Fibroblast of lung (primary cell): ENCODE measurements at regions not wholly inside any gene's neighbourhood (a gene's known extent, or its start where the extent isn't known, plus 50 kb on each side); places are given as distances from the start of the nearest gene placed in this dataset.

Experiments used
- DNase-seq, 2 donors: peaks; one replicate each; pipeline versions ENCODE4 v3.0.0 to v3.0.0-alpha.2; 2010; ENCODE audit warnings: low read depth in 2 of 2
- H2AFZ ChIP-seq: 2 replicates; pipeline ENCODE4 v1.5.1; 2012; ENCODE audit warnings: low read length, control low read depth, inconsistent platforms
- H3K27ac ChIP-seq: 2 replicates; pipeline ENCODE4 v1.5.1; 2011; ENCODE audit warnings: low read length, control low read depth; ENCODE audit not compliant: insufficient read depth
- H3K27me3 ChIP-seq: 2 replicates; pipeline ENCODE4 v1.5.1; 2011; ENCODE audit warnings: mild to moderate bottlenecking, low read length; ENCODE audit not compliant: control insufficient read depth, insufficient read depth
- H3K36me3 ChIP-seq: 2 replicates; pipeline ENCODE4 v1.5.1; 2011; ENCODE audit warnings: low read length; ENCODE audit not compliant: control insufficient read depth, insufficient read depth
- H3K4me1 ChIP-seq: 2 replicates; pipeline ENCODE4 v1.5.1; 2011; ENCODE audit warnings: low read length; ENCODE audit not compliant: control insufficient read depth, insufficient read depth; ENCODE audit errors: extremely low read depth
- H3K4me2 ChIP-seq: 2 replicates; pipeline ENCODE4 v1.5.1; 2011; ENCODE audit warnings: low read length, control low read depth; ENCODE audit not compliant: insufficient read depth; ENCODE audit errors: extremely low read depth
- H3K4me3 ChIP-seq, 4 experiments: fragments of 200-600 bp in 1 of 4; sonication (generic) in 1 of 4; replicated peaks in 1 of 4; 2 replicates each; pipeline ENCODE4 v1.5.1; 2011 to 2016; ENCODE audit warnings: low read length in 4 of 4, low read depth in 3 of 4, mild to moderate bottlenecking in 3 of 4, control low read depth in 2 of 4, inconsistent platforms in 1 of 4, mixed read lengths in 1 of 4; ENCODE audit not compliant: insufficient read depth in 1 of 4; ENCODE audit errors: control extremely low read depth in 1 of 4
- H3K79me2 ChIP-seq: 2 replicates; pipeline ENCODE4 v1.5.1; 2012; ENCODE audit warnings: mild to moderate bottlenecking, low read length, inconsistent platforms; ENCODE audit not compliant: control insufficient read depth, insufficient read depth
- H3K9ac ChIP-seq: 2 replicates; pipeline ENCODE4 v1.5.1; 2011; ENCODE audit warnings: mild to moderate bottlenecking, low read length, control low read depth; ENCODE audit not compliant: insufficient read depth
- H3K9me3 ChIP-seq: 2 replicates; pipeline ENCODE4 v1.5.1; 2012; ENCODE audit warnings: low read depth, low read length; ENCODE audit not compliant: control insufficient read depth, insufficient read depth
- H4K20me1 ChIP-seq: 2 replicates; pipeline ENCODE4 v1.5.1; 2011; ENCODE audit warnings: low read length; ENCODE audit not compliant: control insufficient read depth, insufficient read depth; ENCODE audit errors: extremely low read depth
- CTCF ChIP-seq, 2 donors: IDR thresholded peaks in 1 of 2; conservative IDR thresholded peaks in 1 of 2; 1 replicate in 1 of 2; 2 replicates in 1 of 2; pipeline ENCODE4 v1.5.1; 2011 to 2012; ENCODE audit warnings: low read length in 2 of 2, control low read depth in 1 of 2, inconsistent platforms in 1 of 2, low read depth in 1 of 2, mild to moderate bottlenecking in 1 of 2
- EZH2 ChIP-seq: IDR thresholded peaks from 2 replicates; pipeline ENCODE4 v1.5.1; 2012; ENCODE audit warnings: low read length, control low read depth, mild to moderate bottlenecking; ENCODE audit errors: missing control alignments

- Histone ChIP-seq H3K79me2 (no peaks in the 10 kb centered on the region), H2AFZ (no peak overlapping the region), H3K4me3 (no peak overlapping the region), H3K36me3 (no peaks in the 10 kb centered on the region), H3K4me2 (no peak overlapping the region), H3K27me3 (no peaks in the 10 kb centered on the region), H3K9ac (no peak overlapping the region), H3K27ac (no peak overlapping the region), H3K9me3 (no peaks in the 10 kb centered on the region), H3K4me1 (no peaks in the 10 kb centered on the region), H4K20me1 (no peaks in the 10 kb centered on the region)
- DNase-seq = peak in 1 of 2 donors; percentile 78
- no peak for TF ChIP-seq EZH2
- TF ChIP-seq CTCF (conservative IDR thresholded peaks at IDR 0.05 in 1 of 2, IDR thresholded peaks at IDR 0.05 in 1 of 2; ENCODE audit: low read depth in 1 of 2, low read length in 2 of 2) = no peak
Observed at GRCh38 chr20:47950124-47950912, 165.0 kb upstream of the SULF2 start.

GRCh38 chr20:47949230-47949629 lies 163.9 kb upstream of the SULF2 start:
- no peaks in the 10 kb centered on the region for H3K9me3 ChIP-seq
- H3K27me3 ChIP-seq = no peaks in the 10 kb centered on the region
- H3K9ac ChIP-seq = no peak overlapping the region
- no peaks in the 10 kb centered on the region for H3K36me3 ChIP-seq
- H3K79me2 ChIP-seq = no peaks in the 10 kb centered on the region
- TF ChIP-seq EZH2 (no peak), CTCF (conservative IDR thresholded peaks at IDR 0.05 in 1 of 2, IDR thresholded peaks at IDR 0.05 in 1 of 2; ENCODE audit: low read depth in 1 of 2, low read length in 2 of 2) (no peak)
- H3K27ac ChIP-seq = no peak overlapping the region
- H3K4me2 ChIP-seq = no peak overlapping the region
- peak in 1 of 2 donors; percentile 17 for DNase-seq
- no peaks in the 10 kb centered on the region for H4K20me1 ChIP-seq
- no peak overlapping the region for H3K4me3 ChIP-seq
- H3K4me1 ChIP-seq = no peaks in the 10 kb centered on the region
- H2AFZ ChIP-seq = no peak overlapping the region

- H3K36me3 ChIP-seq = no peaks in the 10 kb centered on the region
- no peaks in the 10 kb centered on the region for H3K4me1 ChIP-seq
- H3K9ac ChIP-seq = no peak overlapping the region
- no peak overlapping the region for H2AFZ ChIP-seq
- no peaks in the 10 kb centered on the region for H3K79me2 ChIP-seq
- no peak overlapping the region for H3K4me3 ChIP-seq
- no peaks in the 10 kb centered on the region for H3K9me3 ChIP-seq
- no peak overlapping the region for H3K27ac ChIP-seq
- DNase-seq = no peak
- no peaks in the 10 kb centered on the region for H3K27me3 ChIP-seq
- no peak overlapping the region for H3K4me2 ChIP-seq
- no peaks in the 10 kb centered on the region for H4K20me1 ChIP-seq
- TF ChIP-seq CTCF (conservative IDR thresholded peaks at IDR 0.05 in 1 of 2, IDR thresholded peaks at IDR 0.05 in 1 of 2; ENCODE audit: low read depth in 1 of 2, low read length in 2 of 2) (no peak), EZH2 (no peak)
Observed at GRCh38 chr20:47944682-47945081, 159.4 kb upstream of the SULF2 start.
